H9 (cell line): ENCODE measurements at regions not wholly inside any gene's neighbourhood (a gene's known extent, or its start where the extent isn't known, plus 50 kb on each side); places are given as distances from the start of the nearest gene placed in this dataset.

Source experiments
- DNase-seq: peaks from one replicate; pipeline ENCODE4 v3.0.0-alpha.2; 2017
- H2AFZ ChIP-seq: one replicate; pipeline ENCODE4 v1.6.1; 2013; ENCODE audit warnings: mild to moderate bottlenecking, low read length, control low read depth, moderate library complexity
- H2AK5ac ChIP-seq: 2 replicates; pipeline ENCODE4 v1.6.1; 2013; ENCODE audit warnings: low read length, control low read depth, mixed read lengths; ENCODE audit not compliant: insufficient read length
- H2BK120ac ChIP-seq: one replicate; pipeline ENCODE4 v1.6.1; 2013; ENCODE audit warnings: low read depth, mild to moderate bottlenecking, low read length, control low read depth, inconsistent platforms; ENCODE audit not compliant: poor library complexity, severe bottlenecking
- H2BK12ac ChIP-seq: 2 replicates; pipeline ENCODE4 v1.6.1; 2013; ENCODE audit warnings: low read length, control low read depth, mixed read lengths, low read depth; ENCODE audit not compliant: insufficient read length
- H2BK15ac ChIP-seq: 2 replicates; pipeline ENCODE4 v1.6.1; 2013; ENCODE audit warnings: low read depth, low read length, control low read depth
- H2BK20ac ChIP-seq: one replicate; pipeline ENCODE4 v1.6.1; 2013; ENCODE audit warnings: low read depth, mild to moderate bottlenecking, low read length, control low read depth, inconsistent platforms; ENCODE audit not compliant: poor library complexity, severe bottlenecking
- H2BK5ac ChIP-seq: 2 replicates; pipeline ENCODE4 v1.6.1; 2013; ENCODE audit warnings: low read length, control low read depth, mixed read lengths; ENCODE audit not compliant: insufficient read length
- H3K14ac ChIP-seq: 2 replicates; pipeline ENCODE4 v1.6.1; 2013; ENCODE audit warnings: low read length, control low read depth; ENCODE audit not compliant: insufficient read depth
- H3K18ac ChIP-seq: 2 replicates; pipeline ENCODE4 v1.6.1; 2013; ENCODE audit warnings: low read depth, mild to moderate bottlenecking, mixed read lengths, low read length, control low read depth; ENCODE audit not compliant: insufficient read length
- H3K23ac ChIP-seq: 2 replicates; pipeline ENCODE4 v1.6.1; 2013; ENCODE audit warnings: low read length, control low read depth, mixed read lengths, low read depth; ENCODE audit not compliant: insufficient read length
- H3K23me2 ChIP-seq: 2 replicates; pipeline ENCODE4 v1.6.1; 2013; ENCODE audit warnings: low read depth, mild to moderate bottlenecking, mixed read lengths, low read length, control low read depth; ENCODE audit not compliant: insufficient read length, poor library complexity, severe bottlenecking
- H3K27ac ChIP-seq: 2 replicates; pipeline ENCODE4 v1.5.1; 2013; ENCODE audit warnings: low read length, control low read depth, mixed read lengths, low read depth; ENCODE audit not compliant: insufficient read length
- H3K27me3 ChIP-seq: 2 replicates; pipeline ENCODE4 v1.6.1; 2013; ENCODE audit warnings: low read length, control low read depth, inconsistent platforms; ENCODE audit not compliant: insufficient read depth
- H3K4ac ChIP-seq: 2 replicates; pipeline ENCODE4 v1.6.1; 2013; ENCODE audit warnings: low read depth, mild to moderate bottlenecking, control low read depth, inconsistent platforms, low read length, moderate library complexity
- H3K4me1 ChIP-seq: 2 replicates; pipeline ENCODE4 v1.6.1; 2013; ENCODE audit warnings: low read length, control low read depth, inconsistent platforms; ENCODE audit not compliant: insufficient read depth
- H3K4me2 ChIP-seq: 2 replicates; pipeline ENCODE4 v1.6.1; 2013; ENCODE audit warnings: low read length, control low read depth, mixed read lengths; ENCODE audit not compliant: insufficient read length, insufficient read depth
- H3K56ac ChIP-seq: 2 replicates; pipeline ENCODE4 v1.6.1; 2013; ENCODE audit warnings: low read depth, mild to moderate bottlenecking, mixed read lengths, low read length, control low read depth; ENCODE audit not compliant: insufficient read length
- H3K79me1 ChIP-seq: 2 replicates; pipeline ENCODE4 v1.6.1; 2013; ENCODE audit warnings: low read depth, mild to moderate bottlenecking, moderate library complexity, low read length, control low read depth, inconsistent platforms; ENCODE audit not compliant: insufficient read depth, poor library complexity, severe bottlenecking
- H3K79me2 ChIP-seq: 2 replicates; pipeline ENCODE4 v1.6.1; 2013; ENCODE audit warnings: low read length, control low read depth, inconsistent platforms; ENCODE audit not compliant: insufficient read depth
- H3K9ac ChIP-seq: 2 replicates; pipeline ENCODE4 v1.6.1; 2013; ENCODE audit warnings: low read length, control low read depth, mixed read lengths; ENCODE audit not compliant: insufficient read length; ENCODE audit errors: extremely low read depth
- H3K9me3 ChIP-seq: one replicate; pipeline ENCODE4 v1.6.1; 2013; ENCODE audit warnings: low read depth, low read length, inconsistent platforms; ENCODE audit not compliant: control insufficient read depth
- H3T11ph ChIP-seq: one replicate; pipeline ENCODE4 v1.6.1; 2013; ENCODE audit warnings: mild to moderate bottlenecking, low read length, control low read depth, inconsistent platforms
- H4K20me1 ChIP-seq: one replicate; pipeline ENCODE4 v1.6.1; 2013; ENCODE audit not compliant: control insufficient read depth, insufficient read length, insufficient read depth
- H4K5ac ChIP-seq: 2 replicates; pipeline ENCODE4 v1.6.1; 2013; ENCODE audit warnings: low read depth, mild to moderate bottlenecking, mixed read lengths, low read length, control low read depth; ENCODE audit not compliant: insufficient read length
- H4K8ac ChIP-seq: replicated peaks from 2 replicates; pipeline ENCODE4 v1.6.1; 2013; ENCODE audit warnings: low read length, control low read depth, mixed read lengths, low read depth; ENCODE audit not compliant: insufficient read length
- H4K91ac ChIP-seq: 2 replicates; pipeline ENCODE4 v1.6.1; 2013; ENCODE audit warnings: low read depth, mild to moderate bottlenecking, moderate library complexity, mixed read lengths, low read length, control low read depth; ENCODE audit not compliant: insufficient read length
- H3K27ac Mint-ChIP-seq, 3 experiments: 2 replicates in 2 of 3; 3 replicates in 1 of 3; pipeline ENCODE4 v1.8.0; 2020 to 2021; ENCODE audit warnings: mixed read lengths in 3 of 3, mild to moderate bottlenecking in 1 of 3, moderate library complexity in 1 of 3
- H3K27me3 Mint-ChIP-seq: 2 replicates; pipeline ENCODE4 v1.8.0; 2021; ENCODE audit warnings: low read depth, mild to moderate bottlenecking, moderate library complexity, mixed read lengths
- H3K36me3 Mint-ChIP-seq, 3 experiments: 2 replicates in 2 of 3; 3 replicates in 1 of 3; pipeline ENCODE4 v1.8.0; 2020 to 2021; ENCODE audit warnings: low read depth in 3 of 3, mixed read lengths in 3 of 3; ENCODE audit not compliant: insufficient read depth in 1 of 3
- H3K4me1 Mint-ChIP-seq, 2 experiments: 2 replicates each; pipeline ENCODE4 v1.8.0; 2020; ENCODE audit warnings: mixed read lengths in 2 of 2
- H3K4me3 Mint-ChIP-seq, 2 experiments: 2 replicates in 1 of 2; 3 replicates in 1 of 2; pipeline ENCODE4 v1.8.0; 2020 to 2021; ENCODE audit warnings: mild to moderate bottlenecking in 2 of 2, mixed read lengths in 2 of 2, moderate library complexity in 1 of 2
- H3K9me3 Mint-ChIP-seq, 2 experiments: 2 replicates in 1 of 2; 3 replicates in 1 of 2; pipeline ENCODE4 v1.8.0; 2020; ENCODE audit warnings: mild to moderate bottlenecking in 2 of 2, mixed read lengths in 2 of 2, moderate library complexity in 1 of 2
- WGBS: extraction: QIAGEN DNeasy Blood & Tissue Kit; methylation state at CpG from one replicate; pipeline ENCODE4 v1.1.7; 2013; ENCODE audit warnings: missing lambda C conversion rate, low lambda C conversion rate, mixed read lengths; ENCODE audit not compliant: insufficient read length; ENCODE audit errors: extremely low coverage; 5-methylcytosine and 5-hydroxymethylcytosine counted together
- TF ChIP-seq, protein P1 (sequence below): fragments of 200-600 bp; sonication (generic); conservative IDR thresholded peaks from 3 replicates; pipeline ENCODE4 v1.8.0; 2021; ENCODE audit warnings: antibody characterized with exemption, mild to moderate bottlenecking

DNA sequence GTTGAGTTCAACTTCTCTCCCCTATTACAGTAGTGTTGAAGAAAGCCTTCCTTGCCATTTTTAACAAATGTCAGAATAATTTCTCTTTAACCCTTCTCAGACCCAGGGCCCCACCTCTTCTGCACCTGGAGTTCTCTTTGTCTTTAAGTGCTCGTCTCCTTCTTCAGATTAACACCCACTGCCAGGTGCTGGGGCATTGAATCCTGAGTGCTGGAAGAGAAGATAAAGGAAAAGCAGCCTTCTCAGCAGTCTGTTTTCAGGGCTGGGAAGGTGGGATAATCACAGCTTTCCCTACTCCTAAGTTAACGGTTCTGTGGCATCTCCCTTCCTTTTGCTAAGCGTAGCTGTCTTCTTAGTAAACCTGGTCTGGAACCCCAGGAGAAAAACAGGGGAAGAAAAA, 114.6 kb upstream of the TAB2 start:
- peak overlapping the region in 2 of 3 experiments; percentile 12 to 17; a peak in 2 of 7 replicates for H3K27ac Mint-ChIP-seq

More for the DNA sequence above, 114.6 kb upstream of the TAB2 start:
- H2BK20ac ChIP-seq = no peak overlapping the region
- H3K9ac ChIP-seq = no peak overlapping the region
- no peak overlapping the region for H2AK5ac ChIP-seq
- no peak overlapping the region for H2BK12ac ChIP-seq
- H4K91ac ChIP-seq = no peak overlapping the region
- no CpG with 5 or more reads among the region's 3 CpGs for WGBS
- H2BK15ac ChIP-seq = no peak overlapping the region
- TF ChIP-seq, protein P1, sequence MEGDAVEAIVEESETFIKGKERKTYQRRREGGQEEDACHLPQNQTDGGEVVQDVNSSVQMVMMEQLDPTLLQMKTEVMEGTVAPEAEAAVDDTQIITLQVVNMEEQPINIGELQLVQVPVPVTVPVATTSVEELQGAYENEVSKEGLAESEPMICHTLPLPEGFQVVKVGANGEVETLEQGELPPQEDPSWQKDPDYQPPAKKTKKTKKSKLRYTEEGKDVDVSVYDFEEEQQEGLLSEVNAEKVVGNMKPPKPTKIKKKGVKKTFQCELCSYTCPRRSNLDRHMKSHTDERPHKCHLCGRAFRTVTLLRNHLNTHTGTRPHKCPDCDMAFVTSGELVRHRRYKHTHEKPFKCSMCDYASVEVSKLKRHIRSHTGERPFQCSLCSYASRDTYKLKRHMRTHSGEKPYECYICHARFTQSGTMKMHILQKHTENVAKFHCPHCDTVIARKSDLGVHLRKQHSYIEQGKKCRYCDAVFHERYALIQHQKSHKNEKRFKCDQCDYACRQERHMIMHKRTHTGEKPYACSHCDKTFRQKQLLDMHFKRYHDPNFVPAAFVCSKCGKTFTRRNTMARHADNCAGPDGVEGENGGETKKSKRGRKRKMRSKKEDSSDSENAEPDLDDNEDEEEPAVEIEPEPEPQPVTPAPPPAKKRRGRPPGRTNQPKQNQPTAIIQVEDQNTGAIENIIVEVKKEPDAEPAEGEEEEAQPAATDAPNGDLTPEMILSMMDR = no peak
- H4K8ac ChIP-seq = no peak overlapping the region
- no peak overlapping the region for H4K5ac ChIP-seq
- Mint-ChIP-seq H3K4me3 (no peak overlapping the region), H3K36me3 (no peaks in the 10 kb centered on the region), H3K27me3 (no peaks in the 10 kb centered on the region; the same call in 1 of the 2 replicates), H3K4me1 (peaks cover 21 to 24% of the 10 kb centered on the region in 2 experiments), H3K9me3 (peaks cover 0 to 2% of the 10 kb centered on the region in 2 experiments; a peak in 1 of 5 replicates)
- no peaks in the 10 kb centered on the region for H3K27me3 ChIP-seq
- H3K27ac ChIP-seq = no peak overlapping the region
- no peak overlapping the region for H2AFZ ChIP-seq
- no peak overlapping the region for H3K23ac ChIP-seq
- no peak overlapping the region for H3K56ac ChIP-seq
- H4K20me1 ChIP-seq = no peaks in the 10 kb centered on the region
- no peaks in the 10 kb centered on the region for H3K23me2 ChIP-seq
- no peaks in the 10 kb centered on the region for H3K79me2 ChIP-seq
- H3K4ac ChIP-seq = no peak overlapping the region
- H3K4me2 ChIP-seq = no peak overlapping the region
- no peaks in the 10 kb centered on the region for H3K4me1 ChIP-seq
- H2BK5ac ChIP-seq = no peak overlapping the region
- DNase-seq = no peak
- H3K14ac ChIP-seq = no peak overlapping the region
- no peak overlapping the region for H3T11ph ChIP-seq
- no peak overlapping the region for H2BK120ac ChIP-seq
- H3K9me3 ChIP-seq = no peaks in the 10 kb centered on the region
- no peak overlapping the region for H3K18ac ChIP-seq
- H3K79me1 ChIP-seq = no peaks in the 10 kb centered on the region
